Central memory CD8-positive, alpha-beta T cell (primary cell): ENCODE measurements at regions not wholly inside any gene's neighbourhood (a gene's known extent, or its start where the extent isn't known, plus 50 kb on each side); places are given as distances from the start of the nearest gene placed in this dataset.
"Not testable (repeated sequence)": the region's sequence is repeated elsewhere in the genome, so short reads cannot be mapped to it uniquely, and the experiment has no call there.

Experiments
- ATAC-seq: fragments of 150-1000 bp; cut with Tn5 transposase; replicated peaks from 2 replicates; pipeline ENCODE4 v1.10.0; 2022; ENCODE audit warnings: mild to moderate bottlenecking, moderate FRiP score, moderate number of reproducible peaks; ENCODE audit not compliant: poor library complexity, severe bottlenecking; ENCODE audit errors: extremely low read depth
- DNase-seq, 2 donors: peaks; one replicate each; pipeline ENCODE4 v3.0.0; 2021; ENCODE audit warnings: low spot score in 2 of 2
- H3K27ac Mint-ChIP-seq: one replicate; pipeline ENCODE4 v1.8.0; 2022; ENCODE audit warnings: low read depth, mild to moderate bottlenecking, moderate library complexity, mixed read lengths
- H3K27me3 Mint-ChIP-seq: one replicate; pipeline ENCODE4 v1.8.0; 2022; ENCODE audit warnings: mixed read lengths
- H3K36me3 Mint-ChIP-seq: one replicate; pipeline ENCODE4 v1.8.0; 2022; ENCODE audit warnings: mild to moderate bottlenecking, moderate library complexity, mixed read lengths; ENCODE audit not compliant: insufficient read depth
- H3K4me1 Mint-ChIP-seq: one replicate; pipeline ENCODE4 v1.8.0; 2022; ENCODE audit warnings: mixed read lengths
- H3K4me3 Mint-ChIP-seq: one replicate; pipeline ENCODE4 v1.8.0; 2022; ENCODE audit warnings: mild to moderate bottlenecking, moderate library complexity, mixed read lengths
- H3K9me3 Mint-ChIP-seq: one replicate; pipeline ENCODE4 v1.8.0; 2022; ENCODE audit warnings: mixed read lengths

DNA sequence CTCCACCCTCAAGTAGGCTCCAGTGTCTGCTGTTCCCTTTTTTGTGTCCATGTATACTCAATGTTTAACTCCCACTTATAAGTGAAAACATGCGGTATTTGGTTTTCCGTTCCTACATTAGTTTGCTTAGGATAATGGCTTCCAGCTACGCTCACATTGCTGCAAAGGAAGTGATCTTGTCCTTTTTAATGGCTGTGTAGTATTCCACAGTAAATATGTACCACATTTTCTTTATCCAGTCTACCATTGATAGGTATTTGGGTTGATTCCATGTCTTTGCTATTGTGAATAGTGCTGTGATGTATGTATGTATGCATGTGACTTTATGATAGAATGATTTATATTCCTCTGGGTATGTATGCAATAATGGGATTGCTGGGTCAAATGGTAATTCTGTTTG, 144.6 kb downstream of the BRD1 start:
- Mint-ChIP-seq H3K36me3 (no peaks in the 10 kb centered on the region), H3K27ac (no peak overlapping the region), H3K4me1 (peaks cover 5% of the 10 kb centered on the region), H3K9me3 (no peaks in the 10 kb centered on the region), H3K27me3 (peaks cover 37% of the 10 kb centered on the region), H3K4me3 (no peak overlapping the region)
- ATAC-seq = no peak
- no peak for DNase-seq

- not testable (repeated sequence) for H3K4me3 Mint-ChIP-seq, H3K9me3 Mint-ChIP-seq, H3K4me1 Mint-ChIP-seq, DNase-seq, H3K36me3 Mint-ChIP-seq, ATAC-seq, H3K27ac Mint-ChIP-seq
- H3K27me3 Mint-ChIP-seq = peaks cover 46% of the 10 kb centered on the region
Measured at GRCh38 chr22:49680819-49681218, 146.9 kb downstream of the BRD1 start.

DNA sequence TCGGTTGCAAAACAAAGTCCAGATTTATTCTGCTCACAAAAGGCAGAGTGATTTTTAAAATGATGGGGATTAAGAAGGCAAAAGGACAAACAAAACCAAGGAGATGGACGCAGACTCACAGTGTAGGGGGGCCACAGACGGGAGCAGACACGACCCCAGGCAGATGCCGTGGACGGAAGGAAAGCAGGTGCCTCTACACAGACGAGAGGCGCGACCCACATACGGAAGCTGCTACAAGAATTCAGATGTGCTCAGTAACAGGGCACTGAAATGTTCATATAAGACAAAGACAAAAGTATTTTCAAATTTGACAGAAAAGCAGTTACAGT, 148.9 kb downstream of the BRD1 start:
- H3K36me3 Mint-ChIP-seq = no peaks in the 10 kb centered on the region
- DNase-seq = no peak
- H3K4me1 Mint-ChIP-seq = peaks cover 6% of the 10 kb centered on the region
- H3K27me3 Mint-ChIP-seq = peaks cover 31% of the 10 kb centered on the region
- no peaks in the 10 kb centered on the region for H3K9me3 Mint-ChIP-seq
- H3K27ac Mint-ChIP-seq = no peak overlapping the region
- no peak for ATAC-seq
- H3K4me3 Mint-ChIP-seq = no peak overlapping the region

DNA sequence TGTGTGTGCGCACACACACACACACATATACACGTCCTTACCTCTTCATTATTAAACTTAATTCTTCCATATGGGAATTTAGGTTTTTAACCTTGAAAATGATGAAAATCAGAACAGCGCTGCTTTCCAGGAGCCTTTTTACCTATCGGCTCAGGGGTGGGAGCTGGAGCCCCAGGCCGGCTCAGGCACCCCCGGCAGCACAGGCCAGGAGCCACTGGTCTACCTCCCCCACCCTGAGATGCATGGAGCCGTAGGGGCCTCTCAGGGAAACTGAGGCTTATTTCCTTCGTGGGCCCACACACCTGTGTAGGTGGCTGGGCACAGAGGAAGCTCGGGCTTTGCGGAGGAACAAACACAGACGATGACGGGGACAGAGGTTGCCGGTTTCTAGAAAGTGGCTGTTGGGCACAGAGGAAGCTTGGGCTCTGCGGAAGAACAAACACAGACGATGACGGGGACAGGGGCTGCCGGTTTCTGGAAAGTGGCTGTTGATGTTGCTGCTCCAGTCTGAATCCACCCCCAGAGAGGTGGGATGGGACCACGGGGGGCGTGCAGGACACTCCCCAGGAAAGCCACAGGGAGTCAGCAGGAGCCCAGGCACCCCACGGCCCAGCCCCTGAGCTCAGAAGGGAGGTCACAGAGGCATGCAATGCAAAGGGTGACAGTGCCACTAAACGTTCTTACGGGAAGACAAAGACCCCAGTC, 149.4 kb downstream of the BRD1 start:
- H3K27me3 Mint-ChIP-seq = peaks cover 31% of the 10 kb centered on the region

GRCh38 chr22:49677495-49677889, 150.2 kb downstream of the BRD1 start:
- Mint-ChIP-seq H3K27ac (no peak overlapping the region), H3K36me3 (no peaks in the 10 kb centered on the region), H3K9me3 (no peaks in the 10 kb centered on the region), H3K4me1 (peaks cover 6% of the 10 kb centered on the region), H3K27me3 (peaks cover 31% of the 10 kb centered on the region), H3K4me3 (no peak overlapping the region)
- no peak for DNase-seq
- no peak for ATAC-seq

More for the DNA sequence above, 149.4 kb downstream of the BRD1 start:
- no peaks in the 10 kb centered on the region for H3K9me3 Mint-ChIP-seq
- DNase-seq = no peak
- H3K4me3 Mint-ChIP-seq = no peak overlapping the region
- no peak for ATAC-seq
- H3K27ac Mint-ChIP-seq = no peak overlapping the region
- peaks cover 6% of the 10 kb centered on the region for H3K4me1 Mint-ChIP-seq
- no peaks in the 10 kb centered on the region for H3K36me3 Mint-ChIP-seq

DNA sequence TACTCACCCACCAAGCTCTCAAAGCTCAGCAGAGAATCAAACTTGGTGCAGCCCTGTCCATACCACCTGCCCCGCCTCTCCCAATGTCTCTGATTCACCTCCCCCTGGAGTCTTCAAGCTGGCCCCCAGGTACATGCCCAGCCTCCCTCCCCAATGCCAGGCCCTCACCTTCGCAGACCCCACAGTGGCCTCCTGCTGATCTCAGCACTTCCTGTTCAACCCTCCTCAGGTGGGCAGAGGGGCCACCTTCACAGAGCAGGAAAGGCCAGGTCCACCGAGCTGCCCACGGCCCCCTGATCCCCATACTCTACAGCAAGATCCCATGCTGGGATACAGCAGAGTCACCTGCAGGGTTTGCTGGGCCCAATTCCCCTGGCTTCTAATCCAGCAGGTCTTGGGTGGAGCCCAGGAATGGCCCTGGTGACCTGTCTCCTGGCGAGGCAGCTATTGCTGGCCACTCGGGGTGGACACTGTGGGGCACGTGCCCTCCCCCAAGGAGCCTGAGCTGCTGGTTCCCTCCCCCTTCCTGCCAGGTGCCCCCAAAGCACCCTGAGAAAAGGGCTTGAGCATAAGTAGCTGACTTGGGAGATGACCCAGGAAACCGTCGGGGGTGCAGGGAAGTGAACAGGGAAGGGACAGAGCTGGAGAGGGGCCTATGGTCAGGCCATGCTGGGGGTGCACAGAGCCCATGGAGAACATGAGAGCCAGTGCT, 150.7 kb downstream of the BRD1 start:
- H3K9me3 Mint-ChIP-seq = no peaks in the 10 kb centered on the region
- DNase-seq (no peak), ATAC-seq (no peak)
- peaks cover 6% of the 10 kb centered on the region for H3K4me1 Mint-ChIP-seq
- H3K27ac Mint-ChIP-seq = peak overlapping the region; percentile 23
- H3K4me3 Mint-ChIP-seq = no peak overlapping the region
- H3K27me3 Mint-ChIP-seq = peaks cover 33% of the 10 kb centered on the region
- H3K36me3 Mint-ChIP-seq = no peaks in the 10 kb centered on the region

DNA sequence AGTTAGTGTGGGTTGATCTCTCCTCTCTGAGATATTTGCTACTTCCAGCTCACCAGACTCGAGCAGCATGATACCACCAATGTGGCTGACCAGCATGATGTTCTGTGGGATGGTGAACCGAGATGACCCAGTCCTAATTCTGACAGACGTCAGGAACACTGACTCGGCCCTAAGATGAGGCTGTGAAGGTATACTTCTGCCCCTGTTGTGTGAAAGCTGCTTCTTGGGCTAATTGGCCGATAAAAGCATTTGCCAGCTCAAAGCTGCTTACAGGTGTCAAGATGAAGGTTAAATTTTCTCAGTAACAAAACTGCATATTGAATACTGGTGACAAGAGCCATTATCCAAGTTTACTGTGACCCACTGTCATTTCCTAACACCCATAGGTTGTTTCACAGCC, 151.4 kb downstream of the BRD1 start:
- DNase-seq (no peak), ATAC-seq (no peak)
- H3K4me1 Mint-ChIP-seq = peaks cover 11% of the 10 kb centered on the region
- peaks cover 2% of the 10 kb centered on the region for H3K36me3 Mint-ChIP-seq
- peak overlapping the region; percentile 23 for H3K27ac Mint-ChIP-seq
- H3K4me3 Mint-ChIP-seq = no peak overlapping the region
- H3K9me3 Mint-ChIP-seq = no peaks in the 10 kb centered on the region
- peaks cover 40% of the 10 kb centered on the region for H3K27me3 Mint-ChIP-seq

DNA sequence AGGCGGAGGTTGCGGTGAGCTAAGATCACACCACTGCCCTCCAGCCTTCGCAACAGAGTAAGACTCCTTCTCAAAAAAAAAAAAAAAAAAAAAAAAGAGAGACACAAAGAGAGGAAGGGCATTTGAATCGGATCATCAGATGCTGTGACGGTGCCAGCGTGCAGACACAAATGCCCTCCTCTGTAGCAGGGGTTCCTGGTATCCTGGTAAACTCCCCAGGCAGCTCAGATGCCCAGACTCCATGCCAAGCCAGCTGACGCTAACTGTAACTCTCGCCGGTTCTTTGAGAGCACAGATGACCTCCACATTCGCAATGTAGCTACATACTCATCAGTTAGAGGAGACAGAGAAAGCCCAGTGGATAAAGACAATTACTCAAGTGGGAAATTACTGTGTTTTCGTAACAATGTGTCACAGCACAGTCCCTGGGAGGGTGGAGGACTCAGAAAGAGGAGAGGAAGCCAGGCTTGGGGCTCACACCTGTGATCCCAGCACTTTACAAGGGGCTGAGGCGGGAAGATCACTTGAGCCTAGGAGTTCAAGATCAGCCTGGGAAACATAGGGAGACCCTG, 153.1 kb downstream of the BRD1 start:
- Mint-ChIP-seq H3K36me3 (peaks cover 2% of the 10 kb centered on the region), H3K27me3 (peaks cover 45% of the 10 kb centered on the region), H3K9me3 (no peaks in the 10 kb centered on the region)

DNA sequence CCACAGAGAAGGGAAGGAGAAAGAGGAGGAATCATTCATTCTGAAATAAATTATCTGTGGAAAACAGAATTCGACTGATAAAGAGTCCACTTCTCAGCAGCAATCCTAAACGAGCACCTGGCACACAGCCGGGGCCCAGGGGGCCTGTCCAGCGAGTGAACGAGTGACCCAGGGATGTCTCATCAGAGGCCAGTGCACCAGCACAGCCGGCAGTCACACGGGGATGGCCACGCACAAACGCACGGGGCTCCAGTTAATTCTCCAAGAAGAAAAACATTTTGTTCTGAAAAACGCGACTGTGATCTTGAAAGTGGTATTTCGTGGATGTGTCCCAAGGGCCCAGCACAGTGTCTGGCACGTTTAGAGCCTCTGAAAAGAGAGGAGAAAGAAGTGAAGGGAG, 154.6 kb downstream of the BRD1 start:
- no peak for DNase-seq
- H3K4me1 Mint-ChIP-seq = peaks cover 14% of the 10 kb centered on the region
- H3K27ac Mint-ChIP-seq = no peak overlapping the region
- no peak overlapping the region for H3K4me3 Mint-ChIP-seq
- no peaks in the 10 kb centered on the region for H3K9me3 Mint-ChIP-seq
- H3K27me3 Mint-ChIP-seq = peaks cover 40% of the 10 kb centered on the region
- ATAC-seq = no peak
- H3K36me3 Mint-ChIP-seq = peaks cover 5% of the 10 kb centered on the region

More for the DNA sequence above, 153.1 kb downstream of the BRD1 start:
- peaks cover 15% of the 10 kb centered on the region for H3K4me1 Mint-ChIP-seq
- H3K4me3 Mint-ChIP-seq = no peak overlapping the region
- DNase-seq (no peak), ATAC-seq (no peak)
- no peak overlapping the region for H3K27ac Mint-ChIP-seq

DNA sequence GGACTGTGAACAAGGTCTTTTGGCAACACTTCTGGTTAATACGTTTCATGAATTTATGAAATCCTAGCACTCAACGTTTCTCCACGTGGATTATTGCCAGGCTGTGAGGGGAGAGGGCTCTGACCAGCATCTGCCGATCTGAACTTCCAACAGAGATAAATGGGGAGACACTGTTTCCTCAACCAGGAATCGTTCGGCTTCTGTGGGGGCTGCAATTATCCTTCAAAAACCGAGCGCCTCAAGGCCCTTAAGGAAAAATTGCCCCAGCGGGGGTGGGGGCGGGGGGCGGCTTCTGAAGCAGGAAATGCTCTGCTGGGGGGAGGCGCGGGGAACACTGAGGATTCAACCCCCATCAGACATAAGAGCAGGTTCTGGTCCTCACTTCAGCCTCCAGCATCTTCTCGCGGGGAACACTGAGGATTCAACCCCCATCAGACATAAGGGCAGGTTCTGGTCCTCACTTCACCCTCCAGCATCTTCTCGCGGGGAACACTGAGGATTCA, 155.6 kb downstream of the BRD1 start:
- Mint-ChIP-seq H3K9me3 (no peaks in the 10 kb centered on the region), H3K27ac (no peak overlapping the region), H3K36me3 (peaks cover 5% of the 10 kb centered on the region), H3K4me3 (no peak overlapping the region), H3K4me1 (peaks cover 16% of the 10 kb centered on the region), H3K27me3 (peaks cover 31% of the 10 kb centered on the region)
- DNase-seq (no peak), ATAC-seq (no peak)

DNA sequence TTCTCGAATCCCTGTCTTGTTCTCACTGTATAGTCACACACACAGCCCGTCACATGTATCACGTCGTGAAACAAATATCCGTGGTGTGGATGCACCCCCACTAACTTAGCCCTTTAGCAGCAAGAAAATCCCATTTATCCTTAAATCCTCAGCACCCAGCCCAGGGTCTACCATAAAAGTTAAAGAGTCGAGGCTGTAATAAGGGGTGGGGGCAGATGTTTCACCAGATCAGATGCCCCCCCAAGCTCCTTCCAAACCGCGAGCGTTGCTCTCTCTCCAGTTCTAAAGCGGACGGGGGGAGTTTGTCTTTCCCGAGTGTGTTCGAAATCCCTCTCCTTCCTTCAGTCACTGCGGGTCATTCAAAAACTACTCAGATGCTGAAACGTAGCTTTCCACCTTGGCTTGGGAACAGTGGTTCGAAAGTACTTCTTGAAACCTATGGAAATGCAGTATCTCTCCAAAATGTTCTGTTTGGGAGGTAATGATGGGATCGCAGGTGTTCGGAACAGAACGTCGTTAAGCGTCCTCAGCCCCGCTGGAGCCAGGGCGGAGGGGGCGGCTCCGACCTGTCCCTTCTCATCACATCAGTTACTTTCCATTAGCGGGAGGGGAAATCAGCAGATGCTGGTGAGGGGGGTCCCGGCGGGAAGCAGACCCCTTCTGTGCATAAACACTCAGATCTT, 156.2 kb downstream of the BRD1 start:
- peaks cover 5% of the 10 kb centered on the region for H3K36me3 Mint-ChIP-seq
- H3K9me3 Mint-ChIP-seq = no peaks in the 10 kb centered on the region
- peaks cover 19% of the 10 kb centered on the region for H3K4me1 Mint-ChIP-seq
- H3K27me3 Mint-ChIP-seq = peaks cover 25% of the 10 kb centered on the region
- no peak overlapping the region for H3K27ac Mint-ChIP-seq
- peak overlapping the region; percentile 61 for H3K4me3 Mint-ChIP-seq
- ATAC-seq (no peak), DNase-seq (no peak)

- Mint-ChIP-seq H3K27me3 (peaks cover 24% of the 10 kb centered on the region), H3K4me3 (peak overlapping the region; percentile 61), H3K36me3 (peaks cover 5% of the 10 kb centered on the region), H3K27ac (no peak overlapping the region), H3K4me1 (peaks cover 19% of the 10 kb centered on the region), H3K9me3 (no peaks in the 10 kb centered on the region)
- no peak for DNase-seq
- no peak for ATAC-seq
Measured at GRCh38 chr22:49670456-49671330, 157.0 kb downstream of the BRD1 start.
